PFSK-1 (cell line): ENCODE measurements at regions not wholly inside any gene's neighbourhood (a gene's known extent, or its start where the extent isn't known, plus 50 kb on each side); places are given as distances from the start of the nearest gene placed in this dataset.

Experiments used
- SIN3A ChIP-seq: IDR thresholded peaks from 2 replicates; pipeline ENCODE4 v1.6.1; 2012; ENCODE audit warnings: mild to moderate bottlenecking, low read length, moderate library complexity, borderline replicate concordance; ENCODE audit not compliant: insufficient read depth
- TAF1 ChIP-seq: IDR thresholded peaks from 2 replicates; pipeline ENCODE4 v1.6.1; 2012; ENCODE audit warnings: low read length, control low read depth, borderline replicate concordance; ENCODE audit not compliant: insufficient read depth
- TF ChIP-seq, protein P1 (sequence below), 2 experiments: IDR thresholded peaks; 2 replicates each; pipeline versions ENCODE4 v1.6.1 to v1.8.0; 2011 to 2012; ENCODE audit warnings: low read depth in 2 of 2, low read length in 2 of 2, control low read depth in 1 of 2, inconsistent platforms in 1 of 2, mild to moderate bottlenecking in 1 of 2, moderate library complexity in 1 of 2; ENCODE audit not compliant: insufficient read depth in 1 of 2

DNA sequence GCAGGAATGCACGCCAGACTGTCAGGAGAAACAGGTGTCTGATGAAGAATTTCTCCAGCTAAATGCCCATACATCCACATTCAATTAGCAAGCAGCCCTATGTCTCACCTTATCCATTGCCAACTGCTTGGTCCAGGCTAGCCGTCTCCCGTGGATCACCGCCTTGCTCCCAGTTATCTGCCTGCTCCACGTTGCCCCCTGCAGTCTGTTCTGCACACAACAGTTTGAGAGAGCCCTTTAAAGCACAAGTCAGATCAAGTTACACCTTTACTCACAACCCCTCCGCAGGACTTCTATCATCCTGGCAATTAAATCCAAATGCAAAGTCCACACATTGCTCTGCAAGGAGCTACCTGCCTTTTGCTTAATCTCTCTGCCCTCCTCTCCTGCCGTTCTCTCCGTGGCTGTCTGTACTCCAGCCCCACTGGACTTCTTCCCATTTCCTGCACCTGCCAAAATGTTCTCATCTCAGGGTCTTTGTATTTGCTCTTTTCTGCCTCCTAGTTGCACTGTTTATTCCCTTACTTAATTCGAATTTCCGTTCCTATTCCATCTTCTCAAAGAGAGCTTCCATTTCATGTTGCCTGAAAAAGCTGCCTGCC, 185.3 kb upstream of the LARGE1 start:
- TF ChIP-seq, protein P1, sequence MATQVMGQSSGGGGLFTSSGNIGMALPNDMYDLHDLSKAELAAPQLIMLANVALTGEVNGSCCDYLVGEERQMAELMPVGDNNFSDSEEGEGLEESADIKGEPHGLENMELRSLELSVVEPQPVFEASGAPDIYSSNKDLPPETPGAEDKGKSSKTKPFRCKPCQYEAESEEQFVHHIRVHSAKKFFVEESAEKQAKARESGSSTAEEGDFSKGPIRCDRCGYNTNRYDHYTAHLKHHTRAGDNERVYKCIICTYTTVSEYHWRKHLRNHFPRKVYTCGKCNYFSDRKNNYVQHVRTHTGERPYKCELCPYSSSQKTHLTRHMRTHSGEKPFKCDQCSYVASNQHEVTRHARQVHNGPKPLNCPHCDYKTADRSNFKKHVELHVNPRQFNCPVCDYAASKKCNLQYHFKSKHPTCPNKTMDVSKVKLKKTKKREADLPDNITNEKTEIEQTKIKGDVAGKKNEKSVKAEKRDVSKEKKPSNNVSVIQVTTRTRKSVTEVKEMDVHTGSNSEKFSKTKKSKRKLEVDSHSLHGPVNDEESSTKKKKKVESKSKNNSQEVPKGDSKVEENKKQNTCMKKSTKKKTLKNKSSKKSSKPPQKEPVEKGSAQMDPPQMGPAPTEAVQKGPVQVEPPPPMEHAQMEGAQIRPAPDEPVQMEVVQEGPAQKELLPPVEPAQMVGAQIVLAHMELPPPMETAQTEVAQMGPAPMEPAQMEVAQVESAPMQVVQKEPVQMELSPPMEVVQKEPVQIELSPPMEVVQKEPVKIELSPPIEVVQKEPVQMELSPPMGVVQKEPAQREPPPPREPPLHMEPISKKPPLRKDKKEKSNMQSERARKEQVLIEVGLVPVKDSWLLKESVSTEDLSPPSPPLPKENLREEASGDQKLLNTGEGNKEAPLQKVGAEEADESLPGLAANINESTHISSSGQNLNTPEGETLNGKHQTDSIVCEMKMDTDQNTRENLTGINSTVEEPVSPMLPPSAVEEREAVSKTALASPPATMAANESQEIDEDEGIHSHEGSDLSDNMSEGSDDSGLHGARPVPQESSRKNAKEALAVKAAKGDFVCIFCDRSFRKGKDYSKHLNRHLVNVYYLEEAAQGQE (IDR thresholded peaks at IDR 0.05; ENCODE audit: insufficient read depth in 1 of 2, low read depth in 2 of 2, low read length in 2 of 2): no peak
- TF ChIP-seq TAF1 (no peak), SIN3A (no peak)
